IPS DF 6.9 (cell line): ENCODE measurements at regions not wholly inside any gene's neighbourhood (a gene's known extent, or its start where the extent isn't known, plus 50 kb on each side); places are given as distances from the start of the nearest gene placed in this dataset.

Source experiments
- DNase-seq: peaks from one replicate; pipeline ENCODE4 v3.0.0-alpha.2; 2013; ENCODE audit warnings: low read depth, low spot score
- H3K27ac ChIP-seq: one replicate; pipeline ENCODE4 v1.5.1; 2013; ENCODE audit warnings: low read length, control low read depth
- H3K27me3 ChIP-seq: 2 replicates; pipeline ENCODE4 v1.6.1; 2013; ENCODE audit warnings: mild to moderate bottlenecking, low read length; ENCODE audit not compliant: control insufficient read depth, insufficient read depth
- H3K36me3 ChIP-seq: 2 replicates; pipeline ENCODE4 v1.6.1; 2013; ENCODE audit warnings: low read length; ENCODE audit not compliant: control insufficient read depth, insufficient read depth
- H3K4me1 ChIP-seq: 2 replicates; pipeline ENCODE4 v1.6.1; 2013; ENCODE audit warnings: low read length; ENCODE audit not compliant: control insufficient read depth, insufficient read depth
- H3K4me3 ChIP-seq: 2 replicates; pipeline ENCODE4 v1.5.1; 2013; ENCODE audit warnings: mild to moderate bottlenecking, low read length
- H3K9me3 ChIP-seq: 2 replicates; pipeline ENCODE4 v1.6.1; 2013; ENCODE audit warnings: low read length, inconsistent platforms; ENCODE audit not compliant: control insufficient read depth, insufficient read depth
- WGBS: extraction: QIAGEN DNeasy Blood & Tissue Kit; methylation state at CpG from one replicate; pipeline ENCODE4 v1.1.7; 2013; ENCODE audit warnings: mixed read lengths, missing lambda C conversion rate; ENCODE audit not compliant: insufficient read length, insufficient coverage; 5-methylcytosine and 5-hydroxymethylcytosine counted together

DNA sequence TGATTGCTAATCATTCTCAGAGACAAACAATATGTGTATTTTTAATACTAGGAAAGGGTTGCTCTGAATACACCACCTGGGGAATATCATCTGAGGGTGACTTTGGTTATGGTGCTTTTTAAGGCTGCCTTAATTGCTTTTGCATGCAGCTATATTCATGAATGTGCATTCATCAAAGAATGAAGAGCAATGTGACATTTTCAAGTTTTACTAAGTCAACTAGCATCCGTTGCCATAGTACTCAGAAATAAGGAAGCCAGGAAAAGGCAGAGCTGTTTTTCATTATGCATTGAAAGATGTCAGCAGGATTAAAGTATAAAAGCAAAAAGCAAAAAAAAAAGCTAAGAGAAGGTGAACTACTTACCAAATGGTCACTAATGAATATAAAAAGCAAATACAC is 67.4 kb upstream of the PCDH18 start:
- Histone ChIP-seq H3K4me3 (no peak overlapping the region), H3K9me3 (no peaks in the 10 kb centered on the region), H3K27ac (no peak overlapping the region), H3K27me3 (no peaks in the 10 kb centered on the region), H3K4me1 (no peaks in the 10 kb centered on the region), H3K36me3 (no peaks in the 10 kb centered on the region)
- no peak for DNase-seq
- no CpG with 5 or more reads among the region's 1 CpG for WGBS

DNA sequence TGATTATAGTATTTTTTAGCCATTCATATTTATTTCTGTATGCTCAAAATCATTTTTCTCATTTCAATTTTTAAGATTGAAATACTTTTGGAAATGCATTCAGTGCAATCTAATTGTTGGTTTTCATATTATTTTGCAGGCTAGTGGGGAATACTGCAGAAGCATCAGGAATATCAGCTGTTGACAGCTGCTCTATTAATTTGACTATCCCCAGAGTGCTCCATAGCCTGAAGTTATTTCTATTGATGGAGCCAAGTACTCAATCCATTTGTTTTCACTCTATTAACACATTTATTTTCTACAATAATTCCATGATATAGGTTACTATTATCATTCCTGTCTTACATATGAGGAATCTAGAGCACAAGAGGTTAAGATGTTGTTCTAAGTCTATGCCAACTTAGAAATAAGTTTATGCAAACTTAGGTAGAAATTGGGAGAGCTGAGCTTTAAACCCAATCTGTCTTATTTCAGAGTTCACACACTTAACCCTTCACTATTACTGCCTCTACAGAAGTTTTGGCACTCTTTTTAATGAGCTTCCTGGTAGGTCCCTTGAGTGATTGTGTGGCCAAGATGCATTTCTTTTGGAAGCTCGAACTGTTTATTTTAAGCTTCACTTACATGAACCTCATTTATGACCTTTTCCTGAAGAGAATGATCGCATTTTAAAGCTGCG is 65.6 kb upstream of the PCDH18 start:
- H3K27me3 ChIP-seq: no peaks in the 10 kb centered on the region
- no peaks in the 10 kb centered on the region for H3K36me3 ChIP-seq
- H3K4me1 ChIP-seq: no peaks in the 10 kb centered on the region
- DNase-seq: no peak
- no CpG with 5 or more reads among the region's 3 CpGs for WGBS
- H3K27ac ChIP-seq: no peak overlapping the region
- no peak overlapping the region for H3K4me3 ChIP-seq
- no peaks in the 10 kb centered on the region for H3K9me3 ChIP-seq

DNA sequence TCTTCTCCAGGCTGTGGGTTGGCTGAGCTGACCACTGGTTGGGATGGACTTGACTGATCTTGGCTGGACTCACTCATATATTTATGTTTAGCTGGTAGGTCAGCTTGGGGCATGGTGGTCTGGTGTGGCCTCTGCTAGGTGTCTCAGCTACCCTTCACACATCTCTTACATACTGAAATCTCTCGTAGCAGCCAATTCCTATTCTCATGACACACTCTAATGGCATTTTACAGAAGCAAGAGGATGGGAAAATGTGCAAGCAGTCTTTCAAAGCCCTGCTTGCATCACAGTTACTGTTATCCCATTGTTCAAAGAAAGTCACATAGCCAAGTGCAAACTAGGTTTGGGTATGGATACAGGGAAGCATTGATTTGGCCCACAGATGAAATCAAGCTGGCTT is 55.5 kb upstream of the PCDH18 start:
- Histone ChIP-seq H3K36me3 (no peaks in the 10 kb centered on the region), H3K9me3 (no peaks in the 10 kb centered on the region), H3K27me3 (no peaks in the 10 kb centered on the region), H3K4me3 (no peak overlapping the region), H3K4me1 (no peaks in the 10 kb centered on the region), H3K27ac (no peak overlapping the region)
- no peak for DNase-seq
- WGBS: no CpG with 5 or more reads among the region's 1 CpG

DNA sequence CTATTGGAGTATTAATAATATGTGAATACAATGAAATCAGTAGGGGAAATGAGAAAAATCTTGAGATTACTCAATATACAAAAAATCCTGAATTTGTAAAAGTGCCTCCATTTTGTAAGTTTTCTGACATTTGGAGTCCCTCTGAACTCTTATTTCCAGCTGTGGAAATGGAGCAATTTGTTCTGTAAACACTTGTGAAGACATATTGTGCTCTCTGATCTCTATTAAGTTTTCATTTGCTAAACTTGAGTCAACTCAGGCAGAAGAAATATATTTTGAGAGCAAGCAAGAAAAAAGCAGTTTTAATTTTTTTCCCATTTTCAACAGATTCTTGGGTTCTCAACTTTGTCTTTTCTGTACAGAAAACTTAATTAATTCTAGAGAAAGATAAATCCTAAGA is 51.4 kb upstream of the PCDH18 start:
- H3K27ac ChIP-seq: no peak overlapping the region
- no peaks in the 10 kb centered on the region for H3K4me1 ChIP-seq
- H3K27me3 ChIP-seq: no peaks in the 10 kb centered on the region
- H3K36me3 ChIP-seq: no peaks in the 10 kb centered on the region
- no peak overlapping the region for H3K4me3 ChIP-seq
- no peaks in the 10 kb centered on the region for H3K9me3 ChIP-seq
- no peak for DNase-seq
